PFSK-1 (cell line): ENCODE measurements at regions not wholly inside any gene's neighbourhood (a gene's known extent, or its start where the extent isn't known, plus 50 kb on each side); places are given as distances from the start of the nearest gene placed in this dataset.

Source experiments
- FOXP2 ChIP-seq: optimal IDR thresholded peaks from 2 replicates; pipeline ENCODE3; 2011; ENCODE audit warnings: borderline replicate concordance, control low read depth, inconsistent platforms; ENCODE audit not compliant: insufficient read depth; ENCODE audit errors: extremely low read length, extremely low read depth
- POLR2AphosphoS5 ChIP-seq: IDR thresholded peaks from 2 replicates; pipeline ENCODE4 v1.6.1; 2012; ENCODE audit warnings: low read depth, mild to moderate bottlenecking, control low read depth, low read length, moderate library complexity
- TAF1 ChIP-seq: IDR thresholded peaks from 2 replicates; pipeline ENCODE4 v1.6.1; 2012; ENCODE audit warnings: low read length, control low read depth, borderline replicate concordance; ENCODE audit not compliant: insufficient read depth

GRCh38 chr6:97778290-97779038, 495.4 kb upstream of the MMS22L start:
- TF ChIP-seq TAF1 (no peak), FOXP2 (no peak), POLR2AphosphoS5 (no peak)
